ENCODE measurements at regions not wholly inside any gene's neighbourhood (a gene's known extent, or its start where the extent isn't known, plus 50 kb on each side); places are given as distances from the start of the nearest gene placed in this dataset.

DNA sequence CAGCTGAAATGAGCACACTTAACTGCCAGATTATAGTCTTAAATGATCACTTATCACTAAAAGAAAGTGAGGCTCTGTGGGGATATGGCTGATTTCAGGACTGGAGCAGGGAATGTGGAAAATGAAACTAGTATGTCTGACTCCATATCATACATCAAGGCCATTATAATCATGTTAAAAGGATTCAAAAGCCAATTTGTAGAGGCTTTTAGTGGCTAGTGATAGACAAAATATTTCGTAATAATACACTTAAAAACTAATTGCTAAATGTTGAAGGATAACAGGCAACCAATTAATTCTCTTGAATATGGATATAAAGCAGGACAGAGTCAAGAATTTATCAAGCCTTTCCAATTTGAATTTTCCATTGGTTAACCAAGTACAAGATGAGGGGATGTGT lies 358.1 kb upstream of the NDST3 start:
- TF ChIP-seq GATA2 (IDR thresholded peaks at IDR 0.05; ENCODE audit: low read depth, low read length) (no peak), GATA3 (IDR thresholded peaks at IDR 0.05; ENCODE audit: low read depth, low read length) (no peak)
